Thyroid gland (tissue), 4 donors: ENCODE measurements at regions not wholly inside any gene's neighbourhood (a gene's known extent, or its start where the extent isn't known, plus 50 kb on each side); places are given as distances from the start of the nearest gene placed in this dataset.

Source experiments
- CTCF ChIP-seq, 6 experiments: fragments of 200-600 bp in 3 of 6; fragments of 450-650 bp in 3 of 6; sonication (generic) in 3 of 6; IDR thresholded peaks; one replicate each; pipeline ENCODE4 v1.5.1; 2016 to 2019; ENCODE audit warnings: antibody characterized with exemption in 6 of 6, mild to moderate bottlenecking in 2 of 6, inconsistent platforms in 1 of 6, moderate library complexity in 1 of 6
- POLR2A ChIP-seq, 2 donors: fragments of 450-650 bp; IDR thresholded peaks; one replicate each; pipeline ENCODE4 v1.6.1; 2017; ENCODE audit warnings: antibody characterized with exemption in 2 of 2, mild to moderate bottlenecking in 2 of 2, moderate library complexity in 1 of 2

- TF ChIP-seq CTCF (IDR thresholded peaks at IDR 0.05) (no peak), POLR2A (IDR thresholded peaks at IDR 0.05) (no peak)
These were observed 95.3 kb upstream of the GNAI1 start for GRCh38 chr7:80039251-80039884.
